OCI-LY7 (cell line): ENCODE measurements at regions not wholly inside any gene's neighbourhood (a gene's known extent, or its start where the extent isn't known, plus 50 kb on each side); places are given as distances from the start of the nearest gene placed in this dataset.

Experiments used
- EZH2phosphoT487 ChIP-seq: fragments of 200-600 bp; sonication (generic); IDR thresholded peaks from 2 replicates; pipeline ENCODE4 v1.6.1; 2018; ENCODE audit warnings: low read depth, borderline replicate concordance, mild to moderate bottlenecking, mixed run types, antibody characterized with exemption, low read length, moderate library complexity, mixed read lengths
- TF ChIP-seq, protein P1 (sequence below): fragments of 200-600 bp; sonication (generic); conservative IDR thresholded peaks from 2 replicates; pipeline ENCODE4 v1.5.1; 2014; ENCODE audit warnings: mild to moderate bottlenecking, antibody characterized with exemption, low read length, moderate library complexity, mixed read lengths

DNA sequence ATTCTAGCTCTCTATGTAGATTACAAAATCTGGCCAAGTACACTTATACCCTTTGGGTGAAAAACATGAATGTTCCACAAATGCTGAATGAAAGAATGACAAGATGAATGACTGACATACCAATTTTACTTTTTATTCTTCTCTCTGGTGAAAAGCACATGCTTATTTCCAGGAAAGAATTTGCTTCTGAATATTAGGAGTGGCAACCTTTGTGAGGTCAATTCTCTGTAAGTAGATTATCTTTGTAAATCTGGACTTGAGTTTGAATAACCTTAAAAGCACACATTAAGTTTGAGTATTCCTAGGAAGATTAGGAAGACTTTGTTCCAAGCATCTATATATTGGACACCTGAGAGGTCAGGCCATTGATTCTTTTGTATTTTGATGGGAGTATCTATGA, 78.1 kb upstream of the P2RY1 start:
- TF ChIP-seq, protein P1, sequence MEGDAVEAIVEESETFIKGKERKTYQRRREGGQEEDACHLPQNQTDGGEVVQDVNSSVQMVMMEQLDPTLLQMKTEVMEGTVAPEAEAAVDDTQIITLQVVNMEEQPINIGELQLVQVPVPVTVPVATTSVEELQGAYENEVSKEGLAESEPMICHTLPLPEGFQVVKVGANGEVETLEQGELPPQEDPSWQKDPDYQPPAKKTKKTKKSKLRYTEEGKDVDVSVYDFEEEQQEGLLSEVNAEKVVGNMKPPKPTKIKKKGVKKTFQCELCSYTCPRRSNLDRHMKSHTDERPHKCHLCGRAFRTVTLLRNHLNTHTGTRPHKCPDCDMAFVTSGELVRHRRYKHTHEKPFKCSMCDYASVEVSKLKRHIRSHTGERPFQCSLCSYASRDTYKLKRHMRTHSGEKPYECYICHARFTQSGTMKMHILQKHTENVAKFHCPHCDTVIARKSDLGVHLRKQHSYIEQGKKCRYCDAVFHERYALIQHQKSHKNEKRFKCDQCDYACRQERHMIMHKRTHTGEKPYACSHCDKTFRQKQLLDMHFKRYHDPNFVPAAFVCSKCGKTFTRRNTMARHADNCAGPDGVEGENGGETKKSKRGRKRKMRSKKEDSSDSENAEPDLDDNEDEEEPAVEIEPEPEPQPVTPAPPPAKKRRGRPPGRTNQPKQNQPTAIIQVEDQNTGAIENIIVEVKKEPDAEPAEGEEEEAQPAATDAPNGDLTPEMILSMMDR: no peak
- no peak for TF ChIP-seq EZH2phosphoT487
